H1 (cell line): ENCODE measurements at regions not wholly inside any gene's neighbourhood (a gene's known extent, or its start where the extent isn't known, plus 50 kb on each side); places are given as distances from the start of the nearest gene placed in this dataset.

Source experiments
- CTCF ChIA-PET: fragments of 300-600 bp; sonication (Branson Sonifier 250); formaldehyde crosslinking; loops from one replicate; lab custom pipeline; 2021; ENCODE audit not compliant: partially characterized antibody; lab: Charles Lee
- POLR2A ChIA-PET: fragments of 300-600 bp; sonication (Branson Sonifier 250); formaldehyde crosslinking; loops from one replicate; lab custom pipeline; 2021; ENCODE audit warnings: inconsistent platforms; ENCODE audit not compliant: partially characterized antibody; lab: Charles Lee
- DNase-seq, 2 experiments: peaks; one replicate each; pipeline versions ENCODE4 v3.0.0 to v3.0.0-alpha.2; 2010 to 2022; ENCODE audit warnings: low spot score in 2 of 2, low read depth in 1 of 2, mixed read lengths in 1 of 2
- FAIRE-seq: peaks from 2 replicates; lab custom pipeline; 2011; peaks lifted over from hg19 to GRCh38; lab: Jason Lieb, UNC
- H2AFZ ChIP-seq: 2 replicates; pipeline ENCODE4 v1.8.1; 2012; ENCODE audit warnings: low read length, inconsistent platforms
- H2AK5ac ChIP-seq: 2 replicates; pipeline ENCODE4 v1.6.1; 2013; ENCODE audit warnings: low read depth, low read length
- H2BK120ac ChIP-seq: replicated peaks from 2 replicates; pipeline ENCODE3; 2013; ENCODE audit warnings: low read depth, low read length, inconsistent platforms
- H2BK12ac ChIP-seq: 2 replicates; pipeline ENCODE4 v1.6.1; 2013; ENCODE audit warnings: low read depth, low read length
- H2BK15ac ChIP-seq: 2 replicates; pipeline ENCODE4 v1.6.1; 2013; ENCODE audit warnings: low read length
- H2BK20ac ChIP-seq: 2 replicates; pipeline ENCODE4 v1.6.1; 2013; ENCODE audit warnings: low read length
- H2BK5ac ChIP-seq: 2 replicates; pipeline ENCODE4 v1.6.1; 2013; ENCODE audit warnings: low read depth, low read length
- H3K14ac ChIP-seq: 2 replicates; pipeline ENCODE4 v1.6.1; 2013; ENCODE audit warnings: inconsistent platforms; ENCODE audit not compliant: insufficient read length
- H3K18ac ChIP-seq: 2 replicates; pipeline ENCODE4 v1.6.1; 2013; ENCODE audit warnings: low read length; ENCODE audit errors: extremely low read depth
- H3K23ac ChIP-seq: 2 replicates; pipeline ENCODE4 v1.6.1; 2013; ENCODE audit warnings: inconsistent platforms; ENCODE audit not compliant: insufficient read length
- H3K23me2 ChIP-seq: 2 replicates; pipeline ENCODE4 v1.6.1; 2013; ENCODE audit warnings: low read depth, low read length
- H3K27ac ChIP-seq: 2 replicates; pipeline ENCODE4 v1.6.1; 2011; ENCODE audit warnings: low read depth, low read length, inconsistent platforms
- H3K27me3 ChIP-seq, 4 experiments: replicated peaks in 1 of 4; 1 replicate in 1 of 4; 2 replicates in 3 of 4; pipeline versions ENCODE4 v1.6.1 to v1.8.1; 2011 to 2013; ENCODE audit warnings: low read length in 3 of 4, mild to moderate bottlenecking in 3 of 4, inconsistent platforms in 2 of 4, mixed read lengths in 2 of 4, moderate library complexity in 1 of 4; ENCODE audit not compliant: control insufficient read depth in 3 of 4, insufficient read depth in 3 of 4; ENCODE audit errors: extremely low read depth in 1 of 4
- H3K36me3 ChIP-seq, 4 experiments: 2 replicates each; pipeline versions ENCODE4 v1.6.1 to v1.8.1; 2011 to 2013; ENCODE audit warnings: mild to moderate bottlenecking in 4 of 4, low read length in 3 of 4, moderate library complexity in 2 of 4, control low read depth in 1 of 4, inconsistent platforms in 1 of 4; ENCODE audit not compliant: insufficient read depth in 4 of 4, control insufficient read depth in 2 of 4
- H3K4ac ChIP-seq: replicated peaks from 2 replicates; pipeline ENCODE3; 2013; ENCODE audit warnings: low read length, low read depth, mixed read lengths, inconsistent platforms; ENCODE audit not compliant: insufficient read length
- H3K4me1 ChIP-seq, 4 experiments: replicated peaks in 1 of 4; 1 replicate in 1 of 4; 2 replicates in 3 of 4; pipeline versions ENCODE4 v1.6.1 to v1.8.1; 2011 to 2013; ENCODE audit warnings: low read length in 3 of 4, inconsistent platforms in 2 of 4, mixed read lengths in 1 of 4; ENCODE audit not compliant: insufficient read depth in 4 of 4, control insufficient read depth in 3 of 4
- H3K4me2 ChIP-seq, 2 experiments: 2 replicates each; pipeline versions ENCODE4 v1.6.1 to v1.8.1; 2011 to 2013; ENCODE audit warnings: low read depth in 2 of 2, low read length in 2 of 2, control low read depth in 1 of 2, inconsistent platforms in 1 of 2, mild to moderate bottlenecking in 1 of 2; ENCODE audit not compliant: insufficient read depth in 1 of 2
- H3K4me3 ChIP-seq, 4 experiments: fragments of 200-600, 300-600 bp in 1 of 4; sonication (generic), shearing (Covaris generic), sonication (Bioruptor Twin) in 1 of 4; 2 replicates each; pipeline versions ENCODE4 v1.5.1 to v1.8.1; 2011 to 2016; ENCODE audit warnings: low read length in 4 of 4, low read depth in 3 of 4, control low read depth in 2 of 4, inconsistent platforms in 2 of 4, mild to moderate bottlenecking in 2 of 4, mixed read lengths in 1 of 4, moderate library complexity in 1 of 4; ENCODE audit not compliant: insufficient read depth in 2 of 4; ENCODE audit errors: extremely low read depth in 1 of 4
- H3K56ac ChIP-seq: replicated peaks from 2 replicates; pipeline ENCODE3; 2013; ENCODE audit warnings: low read depth, mild to moderate bottlenecking, mixed read lengths, low read length, inconsistent platforms; ENCODE audit not compliant: insufficient read length
- H3K79me1 ChIP-seq: 2 replicates; pipeline ENCODE4 v1.6.1; 2013; ENCODE audit warnings: low read depth, low read length, control low read depth
- H3K79me2 ChIP-seq, 2 experiments: 2 replicates each; pipeline versions ENCODE4 v1.6.1 to v1.8.1; 2012 to 2013; ENCODE audit warnings: low read length in 2 of 2, mild to moderate bottlenecking in 2 of 2, inconsistent platforms in 1 of 2; ENCODE audit not compliant: insufficient read depth in 2 of 2, control insufficient read depth in 1 of 2
- H3K9ac ChIP-seq, 4 experiments: replicated peaks in 1 of 4; 1 replicate in 1 of 4; 2 replicates in 3 of 4; pipeline versions ENCODE4 v1.6.1 to v1.8.1; 2011 to 2013; ENCODE audit warnings: low read depth in 3 of 4, low read length in 3 of 4, control low read depth in 2 of 4, mild to moderate bottlenecking in 2 of 4, moderate library complexity in 2 of 4, inconsistent platforms in 1 of 4; ENCODE audit errors: extremely low read depth in 1 of 4
- H3K9me3 ChIP-seq, 2 experiments: 2 replicates each; pipeline versions ENCODE4 v1.6.1 to v1.8.1; 2012 to 2013; ENCODE audit warnings: mild to moderate bottlenecking in 2 of 2, moderate library complexity in 2 of 2, control low read depth in 1 of 2, inconsistent platforms in 1 of 2, low read depth in 1 of 2, low read length in 1 of 2, mixed read lengths in 1 of 2; ENCODE audit not compliant: insufficient read depth in 2 of 2
- H4K20me1 ChIP-seq, 2 experiments: replicated peaks in 1 of 2; 2 replicates each; pipeline versions ENCODE3 to v1.8.1; 2011 to 2013; ENCODE audit warnings: inconsistent platforms in 2 of 2, low read length in 2 of 2, mild to moderate bottlenecking in 1 of 2; ENCODE audit not compliant: insufficient read depth in 2 of 2, control insufficient read depth in 1 of 2
- H4K5ac ChIP-seq: 2 replicates; pipeline ENCODE4 v1.6.1; 2013; ENCODE audit warnings: low read length, low read depth, mixed read lengths, inconsistent platforms; ENCODE audit not compliant: insufficient read length
- H4K8ac ChIP-seq: 2 replicates; pipeline ENCODE4 v1.8.0; 2013; ENCODE audit warnings: mild to moderate bottlenecking, moderate library complexity, low read length, inconsistent platforms; ENCODE audit not compliant: insufficient read depth; ENCODE audit errors: extremely low read depth
- H4K91ac ChIP-seq: replicated peaks from 2 replicates; pipeline ENCODE3; 2013; ENCODE audit warnings: low read length, mixed read lengths, inconsistent platforms; ENCODE audit not compliant: insufficient read length
- BACH1 ChIP-seq: IDR thresholded peaks from 2 replicates; pipeline ENCODE4 v1.6.1; 2012; ENCODE audit warnings: low read length, improper control_type of control experiment
- BCL11A ChIP-seq, 2 experiments: IDR thresholded peaks; one replicate each; pipeline ENCODE4 v1.6.1; 2011; ENCODE audit warnings: low read depth in 2 of 2, low read length in 2 of 2, mild to moderate bottlenecking in 2 of 2
- BRCA1 ChIP-seq: IDR thresholded peaks from 2 replicates; pipeline ENCODE4 v1.6.1; 2012; ENCODE audit warnings: low read depth, low read length, improper control_type of control experiment
- CBX8 ChIP-seq: fragments of 300-800, 300-1000 bp; sonication (generic); IDR thresholded peaks from 2 replicates; pipeline ENCODE4 v1.7.1; 2016; ENCODE audit warnings: low read depth, low read length, borderline replicate concordance
- EZH2 ChIP-seq: fragments of 200-600 bp; sonication (generic); IDR thresholded peaks from 2 replicates; pipeline ENCODE4 v1.7.1; 2012; ENCODE audit warnings: low read depth, mild to moderate bottlenecking, moderate library complexity, low read length, inconsistent platforms; ENCODE audit not compliant: severe bottlenecking
- HDAC2 ChIP-seq, 2 experiments: fragments of 300-600 bp in 1 of 2; sonication (generic) in 1 of 2; IDR thresholded peaks; 2 replicates each; pipeline ENCODE4 v1.6.1; 2011 to 2012; ENCODE audit warnings: low read depth in 2 of 2, low read length in 2 of 2, mild to moderate bottlenecking in 2 of 2, moderate library complexity in 2 of 2, borderline replicate concordance in 1 of 2, inconsistent platforms in 1 of 2
- RXRA ChIP-seq: IDR thresholded peaks from 2 replicates; pipeline ENCODE4 v1.6.1; 2011; ENCODE audit warnings: low read depth, mild to moderate bottlenecking, low read length, moderate library complexity; ENCODE audit not compliant: insufficient read depth
- WGBS, 2 experiments: shearing (Covaris generic) in 1 of 2; methylation state at CpG; one replicate each; pipeline versions ENCODE4 v1.1.6 to v1.1.7; 2013 to 2015; ENCODE audit warnings: low lambda C conversion rate in 2 of 2, mixed read lengths in 2 of 2, inconsistent platforms in 1 of 2, low coverage in 1 of 2, missing lambda C conversion rate in 1 of 2; ENCODE audit not compliant: insufficient replicate concordance in 2 of 2, insufficient coverage in 1 of 2, insufficient read length in 1 of 2; ENCODE audit errors: extremely low coverage in 1 of 2, missing lambda C conversion rate in 1 of 2; 5-methylcytosine and 5-hydroxymethylcytosine counted together

DNA sequence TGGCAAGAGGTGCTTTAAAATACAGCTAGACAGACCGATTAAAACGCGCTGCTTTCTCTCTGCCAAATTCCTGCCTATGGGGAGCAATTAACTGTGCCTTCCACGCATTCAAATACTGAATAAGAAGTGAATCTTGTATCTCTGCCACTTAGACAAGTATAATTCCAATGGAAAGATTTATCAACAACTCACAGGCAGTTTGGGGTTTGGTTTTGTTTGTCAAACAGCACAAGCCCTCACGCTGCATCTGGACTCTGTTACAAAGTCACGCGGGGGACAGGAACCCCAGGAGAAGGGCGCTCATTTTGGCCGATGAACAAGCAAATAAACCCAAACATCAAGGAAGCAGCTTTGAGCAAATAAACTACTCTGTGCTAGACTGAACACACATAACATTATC lies 61.8 kb upstream of the TMCO5A start:
- no peak overlapping the region for H2BK20ac ChIP-seq
- no peaks in the 10 kb centered on the region for H3K9me3 ChIP-seq
- no peak overlapping the region for H3K23ac ChIP-seq
- no peak overlapping the region for H3K27ac ChIP-seq
- no peaks in the 10 kb centered on the region for H3K79me2 ChIP-seq
- 0 out of 2 replicates have a peak overlapping the region, but pooled peaks have one; percentile 1 for H2AFZ ChIP-seq
- no peak overlapping the region for H3K18ac ChIP-seq
- ChIA-PET POLR2A (no interaction called here), CTCF (interaction anchor here (0.8 to 1.4 kb wide), 3 partner anchors 10 to 994 kb away, joined by 3 to 4 read pairs (median 3); no protein-coding TSS in a partner anchor)
- no peak overlapping the region for H3K14ac ChIP-seq
- H3K9ac ChIP-seq = no peak overlapping the region
- no peak overlapping the region for H3K4ac ChIP-seq
- H3K4me1 ChIP-seq = no peaks in the 10 kb centered on the region
- H2BK120ac ChIP-seq = no peak overlapping the region
- H4K20me1 ChIP-seq = no peaks in the 10 kb centered on the region
- no peak for FAIRE-seq
- TF ChIP-seq BRCA1 (no peak), RXRA (no peak), BCL11A (IDR thresholded peaks at IDR 0.05; ENCODE audit: low read depth in 2 of 2, low read length in 2 of 2) (no peak), HDAC2 (IDR thresholded peaks at IDR 0.05; ENCODE audit: borderline replicate concordance in 1 of 2, low read depth in 2 of 2, low read length in 2 of 2) (no peak), BACH1 (no peak), EZH2 (no peak), CBX8 (no peak)
- no peaks in the 10 kb centered on the region for H3K23me2 ChIP-seq
- no peak for DNase-seq
- no peak overlapping the region for H2BK12ac ChIP-seq
- no peak overlapping the region for H2BK15ac ChIP-seq
- WGBS, 2 experiments = 94% methylated on average over 9 of the region's 9 CpGs; no CpG with 5 or more reads in 1 of the 2 experiments
- no peak overlapping the region for H2BK5ac ChIP-seq
- H3K79me1 ChIP-seq = no peaks in the 10 kb centered on the region
- no peak overlapping the region for H3K56ac ChIP-seq
- no peaks in the 10 kb centered on the region for H3K36me3 ChIP-seq
- H3K4me2 ChIP-seq = no peak overlapping the region
- H4K91ac ChIP-seq = no peak overlapping the region
- no peaks in the 10 kb centered on the region for H3K27me3 ChIP-seq
- H2AK5ac ChIP-seq = no peak overlapping the region
- H4K8ac ChIP-seq = no peak overlapping the region
- no peak overlapping the region for H4K5ac ChIP-seq
- no peak overlapping the region for H3K4me3 ChIP-seq
